Panc1 (cell line): ENCODE measurements at regions not wholly inside any gene's neighbourhood (a gene's known extent, or its start where the extent isn't known, plus 50 kb on each side); places are given as distances from the start of the nearest gene placed in this dataset.

Experiments
- ATAC-seq: fragments of 200-7000 bp; cut with Tn5 transposase; 2 replicates; pipeline ENCODE4 v1.9.1; 2020; ENCODE audit warnings: mild to moderate bottlenecking, moderate library complexity
- BruUV-seq: library from RNA; stranded (reverse); fragments of 400-500 nt; replicated peaks from 2 replicates; lab custom pipeline; 2021; lab: Mats Ljungman, UMichigan
- CTCF ChIA-PET: fragments of 300-600 bp; sonication (Branson Sonifier 250); formaldehyde crosslinking; loops from one replicate; lab custom pipeline; 2022; ENCODE audit warnings: antibody characterized with exemption; lab: Charles Lee
- POLR2A ChIA-PET: fragments of 300-600 bp; sonication (Branson Sonifier 250); formaldehyde crosslinking; loops from one replicate; lab custom pipeline; 2022; ENCODE audit warnings: antibody characterized with exemption; lab: Charles Lee
- DNase-seq: peaks from one replicate; pipeline ENCODE4 v3.0.0-alpha.2; 2010; ENCODE audit warnings: low read depth, low spot score
- H3K27ac ChIP-seq: 2 replicates; pipeline ENCODE4 v1.5.1; 2011; ENCODE audit warnings: mild to moderate bottlenecking, low read length, inconsistent platforms
- H3K27me3 ChIP-seq: fragments of 200-500 bp; sonication (Bioruptor generic); 2 replicates; pipeline ENCODE4 v1.6.0; 2014; ENCODE audit warnings: low read length, inconsistent platforms; ENCODE audit not compliant: control insufficient read depth, insufficient read depth
- H3K36me3 ChIP-seq: fragments of 200-500 bp; sonication (Bioruptor generic); 2 replicates; pipeline ENCODE4 v1.5.1; 2014; ENCODE audit warnings: inconsistent platforms, mild to moderate bottlenecking, low read length, moderate library complexity; ENCODE audit not compliant: control insufficient read depth, insufficient read depth
- H3K4me1 ChIP-seq: 2 replicates; pipeline ENCODE4 v1.5.1; 2011; ENCODE audit warnings: inconsistent platforms, mild to moderate bottlenecking, low read length, moderate library complexity; ENCODE audit not compliant: control insufficient read depth, insufficient read depth
- H3K4me3 ChIP-seq, 2 experiments: 2 replicates each; pipeline ENCODE4 v1.5.1; 2011 to 2012; ENCODE audit warnings: low read depth in 2 of 2, low read length in 2 of 2, mild to moderate bottlenecking in 2 of 2, inconsistent platforms in 1 of 2, moderate library complexity in 1 of 2
- H3K9me3 ChIP-seq: fragments of 200-500 bp; sonication (Bioruptor generic); 2 replicates; pipeline ENCODE4 v1.5.1; 2014; ENCODE audit warnings: low read depth, mild to moderate bottlenecking, inconsistent platforms, low read length, moderate library complexity; ENCODE audit not compliant: control insufficient read depth, insufficient read depth
- CTCF ChIP-seq: fragments of 450-650 bp; IDR thresholded peaks from 2 replicates; pipeline ENCODE4 v1.5.1; 2017; ENCODE audit warnings: mild to moderate bottlenecking
- POLR2AphosphoS5 ChIP-seq: IDR thresholded peaks from 2 replicates; pipeline ENCODE4 v1.6.1; 2012; ENCODE audit warnings: mild to moderate bottlenecking, low read depth, low read length, moderate library complexity
- REST ChIP-seq, 2 experiments: IDR thresholded peaks; 2 replicates each; pipeline ENCODE4 v1.6.1; 2011 to 2012; ENCODE audit warnings: low read depth in 2 of 2, control low read depth in 1 of 2, low read length in 1 of 2, mild to moderate bottlenecking in 1 of 2, moderate library complexity in 1 of 2; ENCODE audit not compliant: insufficient read depth in 1 of 2
- SIN3A ChIP-seq: IDR thresholded peaks from 2 replicates; pipeline ENCODE4 v1.6.1; 2012; ENCODE audit warnings: low read depth, mild to moderate bottlenecking, low read length, moderate library complexity, borderline replicate concordance; ENCODE audit not compliant: insufficient read depth
- TCF7L2 ChIP-seq: IDR thresholded peaks from 2 replicates; pipeline ENCODE4 v1.6.1; 2011; ENCODE audit warnings: mild to moderate bottlenecking, low read depth, low read length, inconsistent platforms
- in situ Hi-C: cut with HindIII; loops from 2 replicates; pipeline ENCODE4 v1.10.0; 2016; ENCODE audit warnings: low sequenced_read_pairs, low pct_unique_long_range_greater_than_20kb
- intact Hi-C: fragments of 100-400 bp; cut with micrococcal nuclease; formaldehyde crosslinking; loops from one replicate; pipeline ENCODE4 v1.10.0; 2022; ENCODE audit not compliant: unreplicated experiment

DNA sequence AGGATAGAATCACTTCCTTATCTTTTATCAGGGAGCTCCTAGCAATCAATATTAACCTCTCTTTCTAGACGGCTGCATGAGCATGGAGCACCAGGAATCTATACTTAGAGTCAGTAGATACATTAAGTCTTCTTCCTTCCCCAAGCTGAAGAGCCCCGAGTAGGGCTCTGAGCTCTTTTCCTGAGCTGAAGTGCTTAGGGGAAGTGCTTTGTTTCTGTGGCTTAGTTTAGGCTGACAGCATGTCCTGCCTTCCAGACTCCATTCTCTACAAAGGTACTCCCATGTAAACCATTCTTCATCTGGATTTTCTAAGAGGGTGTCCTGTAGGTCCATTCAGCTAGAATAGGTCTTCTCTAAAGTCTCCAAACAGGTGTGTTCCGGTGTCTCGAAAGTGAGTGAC lies 127.5 kb upstream of the AFF2 start:
- TF ChIP-seq CTCF: no peak
- no peak overlapping the region for H3K27ac ChIP-seq
- DNase-seq (no peak), ATAC-seq (no peak)
- H3K9me3 ChIP-seq: no peaks in the 10 kb centered on the region
- H3K4me3 ChIP-seq: no peak overlapping the region
- no peaks in the 10 kb centered on the region for H3K4me1 ChIP-seq
- in situ Hi-C loops (no loop called here), intact Hi-C loops (no loop called here)
- no peaks in the 10 kb centered on the region for H3K36me3 ChIP-seq
- H3K27me3 ChIP-seq: no peaks in the 10 kb centered on the region
- ChIA-PET CTCF (no interaction called here), POLR2A (no interaction called here)
- BruUV-seq: no TSS peak

- H3K27me3 ChIP-seq: no peaks in the 10 kb centered on the region
- H3K4me3 ChIP-seq: no peak overlapping the region
- TF ChIP-seq REST (IDR thresholded peaks at IDR 0.05; ENCODE audit: insufficient read depth in 1 of 2, low read depth in 2 of 2, low read length in 1 of 2): no peak
- TF ChIP-seq CTCF: no peak
- TF ChIP-seq TCF7L2: no peak
- TF ChIP-seq SIN3A: no peak
- no peak overlapping the region for H3K27ac ChIP-seq
- DNase-seq (no peak), ATAC-seq (no peak)
- H3K36me3 ChIP-seq: no peaks in the 10 kb centered on the region
- BruUV-seq: no TSS peak
- CTCF ChIA-PET: no interaction called here
- POLR2A ChIA-PET: no interaction called here
- intact Hi-C loops (no loop called here), in situ Hi-C loops (no loop called here)
- no peaks in the 10 kb centered on the region for H3K9me3 ChIP-seq
- H3K4me1 ChIP-seq: no peaks in the 10 kb centered on the region
Observed at GRCh38 chrX:148376342-148376741, 124.1 kb upstream of the AFF2 start.

DNA sequence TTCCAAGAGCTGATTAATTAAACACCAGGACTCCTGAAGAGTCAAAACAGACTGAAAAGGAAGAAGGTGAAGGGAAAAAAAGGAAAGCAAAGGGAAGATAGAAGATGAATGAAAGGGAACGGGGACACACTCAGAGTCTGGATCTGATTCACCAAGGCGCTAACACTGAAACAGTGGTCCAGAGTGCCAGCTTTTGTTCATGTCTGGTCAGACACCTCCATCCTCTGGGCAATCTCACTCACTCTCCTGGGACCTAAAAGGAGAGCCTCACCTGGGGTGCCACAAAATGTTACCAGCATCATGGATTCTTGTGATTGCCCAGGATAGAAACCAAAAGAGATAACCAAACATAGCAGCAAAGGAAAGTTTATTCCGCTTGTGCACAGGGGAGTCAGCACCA lies 120.3 kb upstream of the AFF2 start:
- no TSS peak for BruUV-seq
- CTCF ChIA-PET: no interaction called here
- Histone ChIP-seq H3K4me1 (no peaks in the 10 kb centered on the region), H3K36me3 (no peaks in the 10 kb centered on the region), H3K27me3 (no peaks in the 10 kb centered on the region), H3K4me3 (no peak overlapping the region), H3K9me3 (no peaks in the 10 kb centered on the region), H3K27ac (no peak overlapping the region)
- intact Hi-C loops (no loop called here), in situ Hi-C loops (no loop called here)
- ATAC-seq: no peak
- POLR2A ChIA-PET: interaction anchor here (0.6 kb wide), 1 partner anchor 120 kb away, joined by 9 read pairs; no protein-coding TSS in a partner anchor
- no peak for TF ChIP-seq REST (IDR thresholded peaks at IDR 0.05; ENCODE audit: insufficient read depth in 1 of 2, low read depth in 2 of 2, low read length in 1 of 2)
- no peak for TF ChIP-seq SIN3A
- TF ChIP-seq POLR2AphosphoS5: no peak
- no peak for TF ChIP-seq TCF7L2
- no peak for DNase-seq
